Body of pancreas (tissue), 4 donors: ENCODE measurements at regions not wholly inside any gene's neighbourhood (a gene's known extent, or its start where the extent isn't known, plus 50 kb on each side); places are given as distances from the start of the nearest gene placed in this dataset.

Experiments
- CTCF ChIP-seq, 7 experiments: fragments of 450-650 bp in 4 of 7; fragments of 200-600 bp in 3 of 7; sonication (generic) in 3 of 7; IDR thresholded peaks; one replicate each; pipeline ENCODE4 v1.5.1; 2016 to 2019; ENCODE audit warnings: antibody characterized with exemption in 7 of 7
- POLR2A ChIP-seq, 3 donors: fragments of 450-650 bp; IDR thresholded peaks; one replicate each; pipeline ENCODE4 v1.6.1; 2016; ENCODE audit warnings: antibody characterized with exemption in 3 of 3, mild to moderate bottlenecking in 2 of 3

GRCh38 chr2:194824450-194824849 is 832.6 kb upstream of the SLC39A10 start:
- TF ChIP-seq CTCF (IDR thresholded peaks at IDR 0.05) (no peak), POLR2A (IDR thresholded peaks at IDR 0.05) (no peak)
